T-cell (primary cell): ENCODE measurements at regions not wholly inside any gene's neighbourhood (a gene's known extent, or its start where the extent isn't known, plus 50 kb on each side); places are given as distances from the start of the nearest gene placed in this dataset.
"Not testable (repeated sequence)": the region's sequence is repeated elsewhere in the genome, so short reads cannot be mapped to it uniquely, and the experiment has no call there.

Experiments used
- ATAC-seq, 4 experiments: fragments of 200-7000 bp in 3 of 4; fragments of 150-1000 bp in 1 of 4; cut with Tn5 transposase; replicated peaks in 1 of 4; 1 replicate in 3 of 4; 2 replicates in 1 of 4; pipeline ENCODE4 v1.10.0; 2021; ENCODE audit warnings: moderate library complexity in 3 of 4, mild to moderate bottlenecking in 2 of 4, moderate number of reproducible peaks in 1 of 4
- CTCF ChIA-PET, 2 donors: fragments of 300-600 bp; sonication (Branson Sonifier 250); formaldehyde crosslinking; loops; one replicate each; lab custom pipeline; 2022; ENCODE audit warnings: antibody characterized with exemption in 2 of 2; lab: Charles Lee
- POLR2A ChIA-PET, 2 donors: fragments of 300-600 bp; sonication (Branson Sonifier 250); formaldehyde crosslinking; loops; one replicate each; lab custom pipeline; 2022; ENCODE audit warnings: antibody characterized with exemption in 2 of 2; lab: Charles Lee
- DNase-seq, 35 experiments: peaks; one replicate each; pipeline versions ENCODE4 v3.0.0 to v3.0.0-alpha.2; 2013 to 2023
- H3K27ac ChIP-seq: one replicate; pipeline ENCODE4 v1.5.1; 2013; ENCODE audit warnings: low read length
- H3K27me3 ChIP-seq, 2 experiments: replicated peaks in 1 of 2; 1 replicate in 1 of 2; 2 replicates in 1 of 2; pipeline versions ENCODE4 v1.6.1 to v1.7.0; 2013; ENCODE audit warnings: low read length in 1 of 2, mixed read lengths in 1 of 2; ENCODE audit not compliant: control insufficient read depth in 2 of 2, insufficient read depth in 2 of 2; ENCODE audit errors: extremely low read depth in 1 of 2
- H3K36me3 ChIP-seq, 2 donors: 1 replicate in 1 of 2; 2 replicates in 1 of 2; pipeline versions ENCODE4 v1.6.1 to v1.7.0; 2013; ENCODE audit warnings: low read length in 1 of 2; ENCODE audit not compliant: control insufficient read depth in 2 of 2, insufficient read depth in 1 of 2; ENCODE audit errors: extremely low read depth in 1 of 2
- H3K4me1 ChIP-seq, 2 experiments: 1 replicate in 1 of 2; 2 replicates in 1 of 2; pipeline versions ENCODE4 v1.6.1 to v1.7.0; 2013; ENCODE audit warnings: low read length in 2 of 2, mixed read lengths in 1 of 2; ENCODE audit not compliant: insufficient read depth in 2 of 2, control insufficient read depth in 1 of 2; ENCODE audit errors: extremely low read depth in 1 of 2
- H3K4me3 ChIP-seq, 2 donors: 1 replicate in 1 of 2; 2 replicates in 1 of 2; pipeline versions ENCODE4 v1.5.1 to v1.7.0; 2013; ENCODE audit warnings: mild to moderate bottlenecking in 2 of 2, low read length in 1 of 2, moderate library complexity in 1 of 2; ENCODE audit not compliant: control insufficient read depth in 1 of 2; ENCODE audit errors: extremely low read depth in 1 of 2
- H3K9me3 ChIP-seq: 2 replicates; pipeline ENCODE4 v1.7.0; 2013
- H3K27ac Mint-ChIP-seq, 2 donors: one replicate each; pipeline ENCODE4 v1.8.0; 2020 to 2021; ENCODE audit warnings: mild to moderate bottlenecking in 2 of 2, mixed read lengths in 2 of 2
- H3K27me3 Mint-ChIP-seq, 2 donors: one replicate each; pipeline ENCODE4 v1.8.0; 2021 to 2022; ENCODE audit warnings: mixed read lengths in 2 of 2
- H3K36me3 Mint-ChIP-seq: one replicate; pipeline ENCODE4 v1.8.0; 2021; ENCODE audit warnings: mixed read lengths
- H3K4me1 Mint-ChIP-seq, 3 donors: one replicate each; pipeline ENCODE4 v1.8.0; 2020 to 2022; ENCODE audit warnings: mixed read lengths in 3 of 3, mild to moderate bottlenecking in 1 of 3
- H3K4me3 Mint-ChIP-seq, 3 donors: one replicate each; pipeline ENCODE4 v1.8.0; 2020 to 2022; ENCODE audit warnings: mild to moderate bottlenecking in 3 of 3, mixed read lengths in 3 of 3, moderate library complexity in 3 of 3
- H3K9me3 Mint-ChIP-seq, 3 donors: one replicate each; pipeline ENCODE4 v1.8.0; 2020 to 2022; ENCODE audit warnings: mixed read lengths in 3 of 3
- WGBS: methylation state at CpG from one replicate; pipeline ENCODE4 v1.1.5; 2013; ENCODE audit warnings: missing lambda C conversion rate; ENCODE audit not compliant: insufficient coverage; 5-methylcytosine and 5-hydroxymethylcytosine counted together

DNA sequence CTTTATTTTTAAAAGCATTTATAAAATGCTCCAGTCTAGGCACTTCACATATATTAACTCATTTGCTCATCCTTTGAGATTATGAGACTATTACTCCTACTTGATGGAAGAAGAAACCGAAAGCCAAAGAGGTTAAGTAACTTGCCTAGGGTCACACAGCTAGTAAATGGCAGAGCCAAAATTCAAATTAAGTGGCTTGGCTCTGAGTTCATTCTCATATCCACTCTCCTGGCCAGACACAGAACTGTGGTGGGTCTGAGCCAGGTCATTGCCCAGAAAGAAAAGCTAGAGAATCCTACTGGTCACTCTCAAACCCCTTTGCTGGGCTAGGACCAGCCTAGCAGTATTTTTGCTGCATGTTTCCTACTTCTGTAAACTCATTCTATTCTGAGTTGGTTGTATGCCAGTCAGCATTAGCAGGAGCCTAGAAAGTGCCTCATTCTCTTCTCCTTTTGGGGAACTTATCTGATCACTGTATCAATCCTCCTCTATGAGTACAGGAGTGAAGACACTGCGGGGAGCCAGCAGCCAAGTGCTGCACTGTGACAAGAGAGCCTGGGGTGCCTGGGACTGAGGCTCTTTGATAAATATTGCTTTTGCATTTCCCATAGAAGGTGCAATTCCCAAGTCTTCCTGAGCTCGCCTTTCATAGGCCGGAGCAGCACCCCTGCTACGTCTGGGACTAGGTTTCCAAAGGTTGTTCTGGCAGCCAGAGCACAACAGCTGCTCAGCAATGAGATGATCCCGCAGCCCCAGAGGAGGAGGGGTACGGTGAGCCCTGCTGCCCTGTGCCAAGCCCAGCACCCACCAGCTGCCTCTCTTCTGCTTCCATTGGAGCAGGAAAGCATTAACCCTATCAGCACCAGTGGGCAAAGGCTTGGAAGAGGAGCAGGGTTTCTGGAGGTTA lies 728.3 kb downstream of the MAFB start:
- CTCF ChIA-PET, result no interaction called here
- Mint-ChIP-seq H3K27ac (no peak overlapping the region), H3K27me3 (peaks cover 0 to 9% of the 10 kb centered on the region in 2 donors), H3K36me3 (no peaks in the 10 kb centered on the region), H3K4me1 (no peaks in the 10 kb centered on the region), H3K9me3 (peaks cover 0 to 10% (median 0%) of the 10 kb centered on the region in 3 donors), H3K4me3 (no peak overlapping the region)
- POLR2A ChIA-PET, result no interaction called here
- DNase-seq (no peak), ATAC-seq (no peak)
- Histone ChIP-seq H3K27ac (no peak overlapping the region), H3K27me3 (no peaks in the 10 kb centered on the region), H3K4me3 (no peak overlapping the region), H3K9me3 (no peaks in the 10 kb centered on the region), H3K4me1 (no peaks in the 10 kb centered on the region), H3K36me3 (no peaks in the 10 kb centered on the region)
- 69% methylated on average over 4 of the region's 7 CpGs for WGBS

- H3K36me3 ChIP-seq, CTCF ChIA-PET, H3K27me3 ChIP-seq, H3K4me1 Mint-ChIP-seq, H3K27ac ChIP-seq, H3K9me3 ChIP-seq, ATAC-seq, POLR2A ChIA-PET, DNase-seq, H3K4me1 ChIP-seq, H3K4me3 Mint-ChIP-seq, H3K27ac Mint-ChIP-seq, H3K36me3 Mint-ChIP-seq, H3K4me3 ChIP-seq: not testable (repeated sequence)
- H3K9me3 Mint-ChIP-seq, result peaks cover 0 to 14% (median 0%) of the 10 kb centered on the region in 3 donors
- 60% methylated on average over 2 of the region's 3 CpGs for WGBS
- H3K27me3 Mint-ChIP-seq, result peaks cover 0 to 11% of the 10 kb centered on the region in 2 donors
Measured at GRCh38 chr20:39957911-39958310, 731.1 kb downstream of the MAFB start.

- H3K9me3 ChIP-seq, result no peaks in the 10 kb centered on the region
- Mint-ChIP-seq H3K36me3 (no peaks in the 10 kb centered on the region), H3K4me1 (no peaks in the 10 kb centered on the region), H3K4me3 (no peak overlapping the region), H3K27ac (no peak overlapping the region), H3K27me3 (peaks cover 0 to 11% of the 10 kb centered on the region in 2 donors), H3K9me3 (peaks cover 0 to 14% (median 2%) of the 10 kb centered on the region in 3 donors)
- POLR2A ChIA-PET, result no interaction called here
- no peak overlapping the region for H3K27ac ChIP-seq
- H3K4me1 ChIP-seq, result no peaks in the 10 kb centered on the region
- WGBS, result 50% methylated on average over 1 of the region's 2 CpGs
- DNase-seq, result no peak
- no peak for ATAC-seq
- H3K27me3 ChIP-seq, result no peaks in the 10 kb centered on the region
- CTCF ChIA-PET, result no interaction called here
- H3K4me3 ChIP-seq, result no peak overlapping the region
- H3K36me3 ChIP-seq, result no peaks in the 10 kb centered on the region
Measured at GRCh38 chr20:39954621-39955020, 734.4 kb downstream of the MAFB start.

DNA sequence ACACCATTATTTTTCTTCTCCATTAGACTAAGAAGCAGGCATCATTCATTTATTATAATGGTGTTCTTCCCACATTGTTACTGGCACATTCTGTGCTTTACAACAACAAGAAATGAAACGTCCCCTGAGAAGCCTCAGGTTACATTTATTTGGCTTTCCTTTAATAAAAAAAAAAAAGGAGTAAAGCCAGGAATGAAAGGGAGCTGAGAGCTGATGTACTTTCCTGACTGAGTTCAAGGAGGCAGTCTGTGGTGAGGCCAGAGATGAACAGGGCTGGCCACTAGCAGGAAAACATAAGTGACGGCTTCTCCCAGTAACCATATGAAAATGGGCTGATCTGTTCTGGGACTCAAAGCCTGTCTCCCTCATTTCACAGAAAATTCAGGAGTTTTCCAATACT lies 742.1 kb downstream of the MAFB start:
- CTCF ChIA-PET, result no interaction called here
- H3K36me3 Mint-ChIP-seq, result no peaks in the 10 kb centered on the region
- Histone ChIP-seq H3K27me3 (no peaks in the 10 kb centered on the region), H3K27ac (no peak overlapping the region), H3K9me3 (no peaks in the 10 kb centered on the region), H3K4me1 (no peaks in the 10 kb centered on the region), H3K36me3 (no peaks in the 10 kb centered on the region), H3K4me3 (no peak overlapping the region)
- WGBS, result no CpG with 5 or more reads among the region's 2 CpGs
- H3K4me1 Mint-ChIP-seq, result no peaks in the 10 kb centered on the region
- no peak overlapping the region for H3K4me3 Mint-ChIP-seq
- no peak overlapping the region for H3K27ac Mint-ChIP-seq
- POLR2A ChIA-PET, result no interaction called here
- no peaks in the 10 kb centered on the region for H3K27me3 Mint-ChIP-seq
- no peak for DNase-seq
- peaks cover 7 to 8% (median 7%) of the 10 kb centered on the region in 3 donors for H3K9me3 Mint-ChIP-seq
- no peak for ATAC-seq

- H3K27me3 Mint-ChIP-seq, result no peaks in the 10 kb centered on the region
- 43% methylated on average over 2 of the region's 5 CpGs for WGBS
- H3K4me3 Mint-ChIP-seq, result no peak overlapping the region
- CTCF ChIA-PET, result no interaction called here
- Histone ChIP-seq H3K27ac (no peak overlapping the region), H3K4me3 (no peak overlapping the region), H3K36me3 (no peaks in the 10 kb centered on the region), H3K9me3 (no peaks in the 10 kb centered on the region), H3K4me1 (no peaks in the 10 kb centered on the region), H3K27me3 (no peaks in the 10 kb centered on the region)
- no peak overlapping the region for H3K27ac Mint-ChIP-seq
- no peak for DNase-seq
- no peaks in the 10 kb centered on the region for H3K4me1 Mint-ChIP-seq
- no peak for ATAC-seq
- H3K9me3 Mint-ChIP-seq, result peaks cover 7 to 8% (median 7%) of the 10 kb centered on the region in 3 donors
- no peaks in the 10 kb centered on the region for H3K36me3 Mint-ChIP-seq
- POLR2A ChIA-PET, result no interaction called here
Measured at GRCh38 chr20:39946053-39946810, 742.8 kb downstream of the MAFB start.

GRCh38 chr20:39944861-39945260 lies 744.2 kb downstream of the MAFB start:
- Mint-ChIP-seq H3K4me3 (no peak overlapping the region), H3K4me1 (no peaks in the 10 kb centered on the region), H3K27ac (no peak overlapping the region), H3K9me3 (peaks cover 6 to 10% (median 7%) of the 10 kb centered on the region in 3 donors), H3K27me3 (no peaks in the 10 kb centered on the region), H3K36me3 (no peaks in the 10 kb centered on the region)
- CTCF ChIA-PET, result no interaction called here
- Histone ChIP-seq H3K27ac (no peak overlapping the region), H3K4me1 (no peaks in the 10 kb centered on the region), H3K4me3 (no peak overlapping the region), H3K27me3 (no peaks in the 10 kb centered on the region), H3K36me3 (no peaks in the 10 kb centered on the region), H3K9me3 (no peaks in the 10 kb centered on the region)
- DNase-seq, result no peak
- POLR2A ChIA-PET, result no interaction called here
- no peak for ATAC-seq
